Mammary epithelial cell (primary cell): ENCODE measurements at regions not wholly inside any gene's neighbourhood (a gene's known extent, or its start where the extent isn't known, plus 50 kb on each side); places are given as distances from the start of the nearest gene placed in this dataset.

Experiments used
- CTCF ChIP-seq, 2 donors: IDR thresholded peaks in 1 of 2; conservative IDR thresholded peaks in 1 of 2; 2 replicates each; pipeline ENCODE4 v1.5.1; 2011 to 2012; ENCODE audit warnings: inconsistent platforms in 2 of 2, low read length in 2 of 2, mild to moderate bottlenecking in 2 of 2, control low read depth in 1 of 2, low read depth in 1 of 2; ENCODE audit not compliant: insufficient read depth in 1 of 2; ENCODE audit errors: extremely low read depth in 1 of 2
- EZH2 ChIP-seq: IDR thresholded peaks from 2 replicates; pipeline ENCODE4 v1.6.1; 2012; ENCODE audit warnings: low read length, inconsistent platforms, borderline replicate concordance

GRCh38 chr14:76577090-76577489 is 184.2 kb upstream of the VASH1 start:
- TF ChIP-seq CTCF (conservative IDR thresholded peaks at IDR 0.05 in 1 of 2, IDR thresholded peaks at IDR 0.05 in 1 of 2; ENCODE audit: extremely low read depth in 1 of 2, insufficient read depth in 1 of 2, low read depth in 1 of 2, low read length in 2 of 2): no peak
- no peak for TF ChIP-seq EZH2
